HepG2 (cell line): ENCODE measurements at regions not wholly inside any gene's neighbourhood (a gene's known extent, or its start where the extent isn't known, plus 50 kb on each side); places are given as distances from the start of the nearest gene placed in this dataset.

Source experiments
- ATAC-seq: fragments of 200-7000 bp; cut with Tn5 transposase; 3 replicates; pipeline ENCODE4 v1.9.1; 2020; ENCODE audit warnings: mild to moderate bottlenecking, moderate library complexity
- BruUV-seq: library from RNA; stranded (reverse); fragments of 400-500 nt; replicated peaks from 2 replicates; lab custom pipeline; 2021; lab: Mats Ljungman, UMichigan
- CTCF ChIA-PET: fragments of 300-600 bp; formaldehyde crosslinking; extraction: SDS; loops from one replicate; lab custom pipeline; 2021; ENCODE audit warnings: low total read pairs, inconsistent platforms, low intra/inter-chr PET ratio; lab: Yijun Ruan, JAX
- POLR2A ChIA-PET: fragments of 350-600 bp; sonication (Branson Sonifier 250); formaldehyde crosslinking; loops from one replicate; lab custom pipeline; 2020; ENCODE audit warnings: antibody characterized with exemption, inconsistent platforms; lab: Yijun Ruan, JAX
- DNase-seq: peaks from one replicate; pipeline ENCODE4 v3.0.0-alpha.2; 2015; ENCODE audit warnings: low spot score
- FAIRE-seq: peaks from 3 replicates; lab custom pipeline; 2011; peaks lifted over from hg19 to GRCh38; lab: Jason Lieb, UNC
- H2AFZ ChIP-seq: one replicate; pipeline ENCODE4 v1.6.1; 2011; ENCODE audit warnings: low read length, inconsistent platforms
- H3K27ac ChIP-seq: fragments of 300-600 bp; 3 replicates; pipeline ENCODE4 v1.8.0; 2011; ENCODE audit warnings: mixed run types, mild to moderate bottlenecking, mixed read lengths, low read length, inconsistent platforms; ENCODE audit not compliant: insufficient read depth; ENCODE audit errors: extremely low read length
- H3K27me3 ChIP-seq, 2 experiments: fragments of 200-600 bp in 1 of 2; 2 replicates in 1 of 2; 3 replicates in 1 of 2; pipeline versions ENCODE4 v1.6.0 to v1.8.0; 2011; ENCODE audit warnings: low read length in 2 of 2, mild to moderate bottlenecking in 2 of 2, moderate library complexity in 2 of 2, inconsistent platforms in 1 of 2; ENCODE audit not compliant: insufficient read depth in 2 of 2, control insufficient read depth in 1 of 2
- H3K36me3 ChIP-seq, 2 experiments: fragments of 200-600 bp in 1 of 2; replicated peaks in 1 of 2; 2 replicates in 1 of 2; 3 replicates in 1 of 2; pipeline versions ENCODE4 v1.5.1 to v1.8.0; 2011; ENCODE audit warnings: low read length in 2 of 2, inconsistent platforms in 1 of 2; ENCODE audit not compliant: insufficient read depth in 2 of 2, control insufficient read depth in 1 of 2
- H3K4me1 ChIP-seq: 2 replicates; pipeline ENCODE4 v1.5.1; 2012; ENCODE audit warnings: low read length, inconsistent platforms; ENCODE audit not compliant: insufficient read depth
- H3K4me2 ChIP-seq: 2 replicates; pipeline ENCODE4 v1.6.0; 2011; ENCODE audit warnings: low read depth, low read length, inconsistent platforms
- H3K4me3 ChIP-seq, 3 experiments: fragments of 200-600 bp in 1 of 3; sonication (generic), shearing (Covaris generic) in 1 of 3; replicated peaks in 1 of 3; 2 replicates each; pipeline ENCODE4 v1.5.1; 2011 to 2016; ENCODE audit warnings: low read length in 3 of 3, inconsistent platforms in 2 of 3, low read depth in 2 of 3, mild to moderate bottlenecking in 2 of 3, control low read depth in 1 of 3, mixed read lengths in 1 of 3; ENCODE audit not compliant: insufficient read depth in 1 of 3
- H3K79me2 ChIP-seq: one replicate; pipeline ENCODE4 v1.6.1; 2011; ENCODE audit warnings: low read length, inconsistent platforms; ENCODE audit not compliant: insufficient read depth
- H3K9ac ChIP-seq: 2 replicates; pipeline ENCODE4 v1.6.0; 2011; ENCODE audit warnings: mild to moderate bottlenecking, low read depth, low read length, inconsistent platforms; ENCODE audit not compliant: insufficient read depth
- H3K9me3 ChIP-seq: 2 replicates; pipeline ENCODE4 v1.5.1; 2012; ENCODE audit warnings: mild to moderate bottlenecking, low read length
- H4K20me1 ChIP-seq: 2 replicates; pipeline ENCODE4 v1.6.0; 2011; ENCODE audit warnings: inconsistent platforms, mild to moderate bottlenecking, low read length, moderate library complexity; ENCODE audit not compliant: insufficient read depth
- BCL3 ChIP-seq: sonication (generic); formaldehyde crosslinking; IDR thresholded peaks from 2 replicates; pipeline ENCODE4 v1.5.1; 2020; ENCODE audit warnings: mild to moderate bottlenecking, missing genetic modification reagents, moderate library complexity
- DNMT3B ChIP-seq: conservative IDR thresholded peaks from 2 replicates; pipeline ENCODE4 v1.6.1; 2016; ENCODE audit warnings: missing biosample characterization, control low read depth
- MED13 ChIP-seq: sonication (generic); formaldehyde crosslinking; IDR thresholded peaks from 2 replicates; pipeline ENCODE4 v1.5.0; 2020; ENCODE audit warnings: missing genetic modification reagents
- RXRA ChIP-seq: sonication (generic); formaldehyde crosslinking; IDR thresholded peaks from 2 replicates; pipeline ENCODE4 v1.5.1; 2020; ENCODE audit warnings: missing genetic modification reagents
- ZNF333 ChIP-seq: sonication (generic); formaldehyde crosslinking; IDR thresholded peaks from 2 replicates; pipeline ENCODE4 v1.4.0; 2020; ENCODE audit warnings: mild to moderate bottlenecking, missing genetic modification reagents, borderline replicate concordance
- WGBS: methylation state at CpG from one replicate; pipeline ENCODE4 v1.1.6; 2017; ENCODE audit warnings: low lambda C conversion rate; 5-methylcytosine and 5-hydroxymethylcytosine counted together
- in situ Hi-C: cut with HindIII; loops from 2 replicates; pipeline ENCODE4 v1.10.0; 2017; ENCODE audit warnings: low pct_unique_long_range_greater_than_20kb; ENCODE audit not compliant: extremely low pct_ligation_motif_present
- intact Hi-C: fragments of 100-400 bp; cut with micrococcal nuclease; formaldehyde crosslinking; loops from one replicate; pipeline ENCODE4 v1.10.0; 2022; ENCODE audit not compliant: unreplicated experiment

- no peak for TF ChIP-seq BCL3 (CRISPR knock-in tag)
- TF ChIP-seq, all 625 proteins: peak for 0
These were observed 75.2 kb upstream of the ADTRP start (continued) for GRCh38 chr6:11853678-11854407.

- FAIRE-seq: no peak
- BruUV-seq: no TSS peak
- H3K36me3 ChIP-seq: no peaks in the 10 kb centered on the region
- H3K27ac ChIP-seq: no peak overlapping the region
- no peaks in the 10 kb centered on the region for H3K27me3 ChIP-seq
- ChIA-PET CTCF (no interaction called here), POLR2A (no interaction called here)
- no peak for ATAC-seq
- no peak overlapping the region for H3K9ac ChIP-seq
- WGBS: 51% methylated on average over 11 of the region's 11 CpGs
- in situ Hi-C loops: no loop called here
- no peak overlapping the region for H3K4me3 ChIP-seq
- no peaks in the 10 kb centered on the region for H3K4me1 ChIP-seq
- no peak overlapping the region for H3K4me2 ChIP-seq
- H3K79me2 ChIP-seq: no peaks in the 10 kb centered on the region
- no peak overlapping the region for H2AFZ ChIP-seq
- TF ChIP-seq ZNF333 (CRISPR knock-in tag): no peak
- TF ChIP-seq MED13 (CRISPR knock-in tag): no peak
- no peak for TF ChIP-seq RXRA (CRISPR knock-in tag)
- no peak for TF ChIP-seq DNMT3B (CRISPR knock-in tag)
- H3K9me3 ChIP-seq: no peaks in the 10 kb centered on the region
- H4K20me1 ChIP-seq: no peaks in the 10 kb centered on the region
- no peak for DNase-seq
- intact Hi-C loops: no loop called here
These were observed 73.6 kb upstream of the ADTRP start for GRCh38 chr6:11852061-11852651.
